ENCODE measurements at regions not wholly inside any gene's neighbourhood (a gene's known extent, or its start where the extent isn't known, plus 50 kb on each side); places are given as distances from the start of the nearest gene placed in this dataset.
A peak's percentile ranks its signal among the peaks of the same experiment; 100 is the strongest.

GRCh38 chr1:232287676-232288569 lies 342.0 kb downstream of the SIPA1L2 start:
- ChIA-PET POLR2A (interaction anchor here (0.5 kb wide), 1 partner anchor 128 kb away, joined by 3 read pairs; no protein-coding TSS in a partner anchor), CTCF (ENCODE audit: low intra/inter-chr PET ratio) (no interaction called here)
- Histone ChIP-seq H3K9ac (ENCODE audit: insufficient read depth in 1 of 2, low read depth in 2 of 2, low read length in 2 of 2) (no peak overlapping the region), H3K27me3 (ENCODE audit: control insufficient read depth in 2 of 2, insufficient read depth in 2 of 2, low read length in 2 of 2) (no peaks in the 10 kb centered on the region), H3K79me2 (ENCODE audit: control insufficient read depth, insufficient read depth, low read length) (no peaks in the 10 kb centered on the region), H2AFZ (ENCODE audit: low read depth, low read length) (no peak overlapping the region), H4K20me1 (replicated peaks; ENCODE audit: control insufficient read depth, insufficient read depth, low read length) (no peaks in the 10 kb centered on the region), H3K4me1 (replicated peaks in 1 of 2; ENCODE audit: control insufficient read depth in 2 of 2, insufficient read depth in 2 of 2, low read length in 2 of 2) (no peaks in the 10 kb centered on the region), H3K4me3 (no peak overlapping the region), H3K27ac (ENCODE audit: extremely low read depth, low read depth, low read length) (no peak overlapping the region), H3K36me3 (ENCODE audit: control insufficient read depth, insufficient read depth, low read length) (no peaks in the 10 kb centered on the region), H3K9me1 (ENCODE audit: control insufficient read depth, insufficient read depth, low read length) (no peaks in the 10 kb centered on the region), H3K4me2 (ENCODE audit: insufficient read depth, low read length) (no peak overlapping the region), H3K9me3 (replicated peaks; ENCODE audit: control insufficient read depth, insufficient read depth, low read depth, low read length) (no peaks in the 10 kb centered on the region)
- WGBS (ENCODE audit: insufficient coverage, low coverage, missing lambda C conversion rate) = 0% methylated on average over 4 of the region's 8 CpGs
- BruUV-seq (replicated peaks) = no TSS peak
- DNase-seq (ENCODE audit: extremely low read depth in 1 of 4, low spot score in 3 of 4) = no peak
- in situ Hi-C loops (cut with MboI) = no loop called here
- intact Hi-C loops (cut with micrococcal nuclease) = no loop called here
- no peak for ATAC-seq
- no peak for FAIRE-seq
- TF ChIP-seq ZNF3 (CRISPR knock-in tag; IDR thresholded peaks at IDR 0.05) (no peak), NFIC (IDR thresholded peaks at IDR 0.05) (peak; percentile 41; the same call in 1 of the 2 replicates), KLF1 (tag; IDR thresholded peaks at IDR 0.05) (no peak), PHTF2 (CRISPR knock-in tag; IDR thresholded peaks at IDR 0.05) (no peak), ZNF23 (CRISPR knock-in tag; IDR thresholded peaks at IDR 0.05) (no peak), NFIX (CRISPR knock-in tag; IDR thresholded peaks at IDR 0.05; ENCODE audit: low read depth) (0 out of 2 replicates have a peak, but pooled peaks have one; percentile 8), ZBTB9 (CRISPR knock-in tag; IDR thresholded peaks at IDR 0.05) (no peak), GABPA (tag; conservative IDR thresholded peaks at IDR 0.05; ENCODE audit: low read depth) (no peak)

All from K562 (cell line).